ENCODE measurements at regions not wholly inside any gene's neighbourhood (a gene's known extent, or its start where the extent isn't known, plus 50 kb on each side); places are given as distances from the start of the nearest gene placed in this dataset.

DNA sequence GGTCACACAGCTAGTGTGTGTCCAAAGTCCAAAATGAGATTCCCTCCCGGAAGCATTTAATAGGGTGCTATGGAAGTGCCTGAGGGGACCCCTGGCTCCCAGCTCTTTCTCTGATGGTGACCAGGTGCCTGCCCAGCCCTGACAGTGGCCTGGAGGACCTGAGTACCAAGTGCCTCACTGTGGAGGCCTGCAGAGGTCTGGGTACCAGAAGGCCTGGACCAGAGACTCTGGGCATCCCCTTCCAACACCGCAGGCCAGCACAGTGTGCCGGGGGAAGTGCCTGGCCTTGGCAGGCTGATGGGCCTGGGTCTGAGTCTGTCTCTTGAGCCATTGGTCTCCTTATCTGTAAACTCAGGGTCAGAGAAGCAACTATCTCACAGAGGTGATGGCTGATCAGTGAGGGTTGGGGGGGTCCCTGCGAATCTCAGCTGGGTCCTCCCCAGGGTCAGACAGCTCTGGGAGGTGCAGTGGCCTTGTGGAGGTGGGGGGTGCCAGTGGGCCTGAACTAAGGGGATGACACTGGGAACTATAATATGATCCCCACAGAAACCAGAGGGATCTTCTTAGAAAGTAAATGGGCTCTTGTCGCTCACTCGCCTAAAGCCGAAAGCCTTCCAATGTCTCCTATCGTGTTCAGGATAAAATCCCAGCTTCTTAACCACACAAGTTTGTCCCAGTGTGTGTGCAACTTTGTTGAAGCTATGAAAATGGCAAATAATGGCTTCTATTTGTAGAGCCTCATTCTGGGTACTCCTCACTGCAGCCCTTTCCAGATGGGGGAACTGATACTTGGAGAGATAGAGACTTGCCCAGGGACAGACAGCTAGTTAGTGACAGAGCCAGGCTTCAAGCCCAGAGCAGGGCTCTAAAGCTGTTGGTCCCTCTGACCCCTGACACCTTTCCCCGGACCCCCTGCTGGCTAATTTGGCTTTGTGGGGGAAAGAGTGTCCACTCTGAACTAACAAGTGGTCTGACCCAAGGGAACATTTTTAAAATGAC is 225.1 kb downstream of the TFCP2L1 start:
- Mint-ChIP-seq H3K4me3 (no peak overlapping the region), H3K27ac (no peak overlapping the region), H3K36me3 (no peaks in the 10 kb centered on the region), H3K4me1 (peaks cover 10% of the 10 kb centered on the region), H3K27me3 (ENCODE audit: low read depth) (peaks cover 61% of the 10 kb centered on the region), H3K9me3 (no peaks in the 10 kb centered on the region)
- DNase-seq (ENCODE audit: low spot score in 2 of 2, unreplicated experiment in 2 of 2) = no peak
- TF ChIP-seq, protein P1, sequence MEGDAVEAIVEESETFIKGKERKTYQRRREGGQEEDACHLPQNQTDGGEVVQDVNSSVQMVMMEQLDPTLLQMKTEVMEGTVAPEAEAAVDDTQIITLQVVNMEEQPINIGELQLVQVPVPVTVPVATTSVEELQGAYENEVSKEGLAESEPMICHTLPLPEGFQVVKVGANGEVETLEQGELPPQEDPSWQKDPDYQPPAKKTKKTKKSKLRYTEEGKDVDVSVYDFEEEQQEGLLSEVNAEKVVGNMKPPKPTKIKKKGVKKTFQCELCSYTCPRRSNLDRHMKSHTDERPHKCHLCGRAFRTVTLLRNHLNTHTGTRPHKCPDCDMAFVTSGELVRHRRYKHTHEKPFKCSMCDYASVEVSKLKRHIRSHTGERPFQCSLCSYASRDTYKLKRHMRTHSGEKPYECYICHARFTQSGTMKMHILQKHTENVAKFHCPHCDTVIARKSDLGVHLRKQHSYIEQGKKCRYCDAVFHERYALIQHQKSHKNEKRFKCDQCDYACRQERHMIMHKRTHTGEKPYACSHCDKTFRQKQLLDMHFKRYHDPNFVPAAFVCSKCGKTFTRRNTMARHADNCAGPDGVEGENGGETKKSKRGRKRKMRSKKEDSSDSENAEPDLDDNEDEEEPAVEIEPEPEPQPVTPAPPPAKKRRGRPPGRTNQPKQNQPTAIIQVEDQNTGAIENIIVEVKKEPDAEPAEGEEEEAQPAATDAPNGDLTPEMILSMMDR (IDR thresholded peaks at IDR 0.05; ENCODE audit: unreplicated experiment) = no peak

DNA sequence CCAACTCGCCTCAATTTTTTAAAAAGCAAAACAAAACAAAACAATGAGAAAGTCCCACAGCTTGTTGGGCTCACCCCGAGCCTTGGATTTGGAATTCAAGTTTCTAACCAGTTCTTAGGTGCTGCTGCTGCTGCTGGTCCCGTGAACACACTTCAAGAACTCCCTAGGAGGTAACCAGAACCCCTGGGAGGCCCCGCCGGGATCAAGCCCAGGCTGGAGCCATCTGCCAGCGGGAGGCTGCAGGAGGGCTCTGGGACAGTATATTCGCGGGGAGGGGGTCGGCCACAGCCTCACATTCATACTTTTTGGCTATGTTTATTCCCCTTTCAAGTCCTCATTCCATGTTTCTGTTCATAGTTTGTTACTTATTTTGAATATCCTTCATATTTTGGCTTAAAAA is 223.4 kb downstream of the TFCP2L1 start:
- Mint-ChIP-seq H3K4me1 (peaks cover 10% of the 10 kb centered on the region), H3K27me3 (ENCODE audit: low read depth) (peaks cover 66% of the 10 kb centered on the region), H3K27ac (no peak overlapping the region), H3K9me3 (no peaks in the 10 kb centered on the region), H3K4me3 (no peak overlapping the region), H3K36me3 (no peaks in the 10 kb centered on the region)
- no peak for DNase-seq (ENCODE audit: low spot score in 2 of 2, unreplicated experiment in 2 of 2)
- TF ChIP-seq, protein P1 (IDR thresholded peaks at IDR 0.05; ENCODE audit: unreplicated experiment) = no peak

DNA sequence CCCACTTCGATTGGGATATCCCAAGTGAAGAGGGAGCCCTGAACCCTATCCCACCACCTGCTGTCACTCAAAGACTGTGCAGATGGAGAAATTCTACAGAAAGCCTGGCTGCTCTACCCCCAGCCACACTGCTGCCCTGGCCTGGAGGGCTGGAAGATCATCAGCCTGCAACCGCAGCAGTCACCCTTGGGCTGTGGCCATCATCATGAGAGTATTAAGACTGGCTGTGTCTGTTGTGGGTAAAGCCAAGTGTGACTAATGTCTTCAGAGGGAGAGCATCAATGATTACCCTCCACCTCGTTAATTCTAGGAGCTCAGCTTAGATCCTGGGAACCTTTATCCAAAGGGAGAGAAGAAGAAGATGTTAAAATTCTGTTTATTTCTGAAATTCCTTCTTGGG is 221.5 kb downstream of the TFCP2L1 start:
- no peak overlapping the region for H3K4me3 Mint-ChIP-seq
- peaks cover 73% of the 10 kb centered on the region for H3K27me3 Mint-ChIP-seq (ENCODE audit: low read depth)
- H3K4me1 Mint-ChIP-seq = peaks cover 4% of the 10 kb centered on the region
- no peak overlapping the region for H3K27ac Mint-ChIP-seq
- TF ChIP-seq, protein P1 (IDR thresholded peaks at IDR 0.05; ENCODE audit: unreplicated experiment) = no peak
- DNase-seq (ENCODE audit: low spot score in 2 of 2, unreplicated experiment in 2 of 2) = no peak
- no peaks in the 10 kb centered on the region for H3K36me3 Mint-ChIP-seq
- H3K9me3 Mint-ChIP-seq = no peaks in the 10 kb centered on the region

DNA sequence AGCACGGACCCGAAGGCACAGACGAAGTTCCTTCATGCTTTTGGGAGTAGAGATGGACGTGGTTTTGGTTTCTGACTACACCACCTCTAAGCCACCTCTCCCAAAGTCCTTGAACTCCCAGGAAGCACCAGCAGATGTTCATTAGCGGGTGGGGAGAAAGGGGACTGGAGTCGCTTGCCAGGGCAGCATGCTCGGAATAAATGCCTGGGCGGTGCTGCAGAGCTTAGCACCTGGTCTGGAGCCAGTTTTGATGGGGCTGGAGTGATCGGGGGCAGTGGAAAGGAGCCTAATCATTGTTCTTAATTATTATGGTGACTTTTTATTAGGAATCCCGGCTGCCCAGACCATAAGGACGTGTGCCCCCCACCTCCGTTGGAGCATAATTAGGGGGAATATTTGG is 220.8 kb downstream of the TFCP2L1 start:
- TF ChIP-seq, protein P1 (IDR thresholded peaks at IDR 0.05; ENCODE audit: unreplicated experiment) = no peak
- no peaks in the 10 kb centered on the region for H3K9me3 Mint-ChIP-seq
- H3K4me1 Mint-ChIP-seq = no peaks in the 10 kb centered on the region
- no peak overlapping the region for H3K27ac Mint-ChIP-seq
- H3K4me3 Mint-ChIP-seq = no peak overlapping the region
- H3K36me3 Mint-ChIP-seq = no peaks in the 10 kb centered on the region
- no peak for DNase-seq (ENCODE audit: low spot score in 2 of 2, unreplicated experiment in 2 of 2)
- H3K27me3 Mint-ChIP-seq (ENCODE audit: low read depth) = peaks cover 77% of the 10 kb centered on the region

DNA sequence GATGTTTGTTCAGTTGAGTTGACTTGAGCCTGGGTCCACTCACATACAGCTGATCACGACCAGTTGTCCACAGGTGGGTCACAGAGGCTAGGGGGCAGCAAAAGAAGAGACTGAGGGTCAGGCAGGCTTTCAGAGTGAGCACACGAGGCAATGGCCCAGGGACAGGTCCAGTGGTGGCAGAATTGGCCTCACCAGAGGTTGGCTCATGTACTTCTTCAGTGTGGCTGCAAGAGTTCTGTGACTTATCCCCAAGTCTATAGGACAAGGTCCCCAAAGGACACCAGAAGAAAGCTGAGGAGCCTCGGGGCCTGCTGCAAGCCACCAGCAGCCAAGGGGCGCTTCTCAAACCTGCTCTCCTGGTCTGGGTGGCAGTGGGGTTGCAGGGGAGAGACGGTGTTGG is 219.8 kb downstream of the TFCP2L1 start:
- H3K27ac Mint-ChIP-seq = no peak overlapping the region
- H3K4me1 Mint-ChIP-seq = no peaks in the 10 kb centered on the region
- H3K4me3 Mint-ChIP-seq = no peak overlapping the region
- TF ChIP-seq, protein P1 (IDR thresholded peaks at IDR 0.05; ENCODE audit: unreplicated experiment) = no peak
- no peaks in the 10 kb centered on the region for H3K36me3 Mint-ChIP-seq
- DNase-seq (ENCODE audit: low spot score in 2 of 2, unreplicated experiment in 2 of 2) = no peak
- H3K9me3 Mint-ChIP-seq = no peaks in the 10 kb centered on the region
- peaks cover 74% of the 10 kb centered on the region for H3K27me3 Mint-ChIP-seq (ENCODE audit: low read depth)
